ENCODE measurements at regions not wholly inside any gene's neighbourhood (a gene's known extent, or its start where the extent isn't known, plus 50 kb on each side); places are given as distances from the start of the nearest gene placed in this dataset.

DNA sequence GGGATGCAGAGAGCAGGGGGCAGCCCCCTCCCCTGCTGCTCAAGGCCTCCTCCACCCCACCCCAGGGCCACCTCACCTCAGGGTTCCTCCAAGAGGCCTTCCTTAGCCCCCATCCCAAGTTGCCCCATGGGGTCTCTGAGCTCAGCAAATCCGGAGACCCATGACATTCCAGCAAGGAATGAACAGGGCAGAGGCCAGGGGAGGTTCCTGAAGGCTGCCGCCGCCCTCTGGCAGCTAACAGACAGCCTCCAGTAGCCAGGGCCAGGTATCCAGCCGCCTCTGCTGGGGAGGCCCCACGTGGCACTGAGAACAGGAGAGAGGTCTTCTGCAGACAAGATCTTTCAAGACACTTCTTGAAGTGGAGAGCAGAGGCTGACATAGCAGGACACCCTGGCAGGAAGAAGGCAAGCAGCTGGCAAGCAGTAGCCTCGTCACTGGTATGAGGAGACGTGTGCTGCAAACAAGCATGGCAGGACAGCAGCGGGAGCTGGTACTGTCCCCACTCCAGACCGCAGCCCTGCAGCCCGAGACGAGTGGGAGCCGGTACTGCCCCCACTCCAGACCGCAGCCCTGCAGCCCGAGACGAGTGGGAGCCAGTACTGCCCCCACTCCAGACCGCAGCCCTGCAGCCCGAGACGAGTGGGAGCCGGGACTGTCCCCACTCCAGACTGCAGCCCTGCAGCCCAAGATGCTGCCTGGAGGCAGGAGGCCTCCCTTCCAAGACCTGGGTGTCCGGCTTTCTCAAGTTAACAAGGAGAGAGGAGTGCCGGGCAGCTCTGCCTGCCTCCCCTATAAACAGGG is 190.6 kb downstream of the IGLL1 start:
- peak in 1 of 2 donors; percentile 11 for DNase-seq
- intact Hi-C loops (cut with DNase I; ENCODE audit: low total_unique reads), result loop anchor here (5.0 to 10.0 kb wide), 4 partner anchors 77 to 435 kb away; no protein-coding TSS in a partner anchor
- Histone ChIP-seq H3K36me3 (no peaks in the 10 kb centered on the region), H3K27ac (no peak overlapping the region), H3K4me1 (peaks cover 0 to 9% (median under 1%) of the 10 kb centered on the region in 4 donors), H3K4me3 (no peak overlapping the region), H3K9me3 (no peaks in the 10 kb centered on the region), H3K27me3 (peaks cover 0 to 20% of the 10 kb centered on the region in 2 donors)
- TF ChIP-seq, protein P1, sequence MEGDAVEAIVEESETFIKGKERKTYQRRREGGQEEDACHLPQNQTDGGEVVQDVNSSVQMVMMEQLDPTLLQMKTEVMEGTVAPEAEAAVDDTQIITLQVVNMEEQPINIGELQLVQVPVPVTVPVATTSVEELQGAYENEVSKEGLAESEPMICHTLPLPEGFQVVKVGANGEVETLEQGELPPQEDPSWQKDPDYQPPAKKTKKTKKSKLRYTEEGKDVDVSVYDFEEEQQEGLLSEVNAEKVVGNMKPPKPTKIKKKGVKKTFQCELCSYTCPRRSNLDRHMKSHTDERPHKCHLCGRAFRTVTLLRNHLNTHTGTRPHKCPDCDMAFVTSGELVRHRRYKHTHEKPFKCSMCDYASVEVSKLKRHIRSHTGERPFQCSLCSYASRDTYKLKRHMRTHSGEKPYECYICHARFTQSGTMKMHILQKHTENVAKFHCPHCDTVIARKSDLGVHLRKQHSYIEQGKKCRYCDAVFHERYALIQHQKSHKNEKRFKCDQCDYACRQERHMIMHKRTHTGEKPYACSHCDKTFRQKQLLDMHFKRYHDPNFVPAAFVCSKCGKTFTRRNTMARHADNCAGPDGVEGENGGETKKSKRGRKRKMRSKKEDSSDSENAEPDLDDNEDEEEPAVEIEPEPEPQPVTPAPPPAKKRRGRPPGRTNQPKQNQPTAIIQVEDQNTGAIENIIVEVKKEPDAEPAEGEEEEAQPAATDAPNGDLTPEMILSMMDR (IDR thresholded peaks at IDR 0.05), result no peak

DNA sequence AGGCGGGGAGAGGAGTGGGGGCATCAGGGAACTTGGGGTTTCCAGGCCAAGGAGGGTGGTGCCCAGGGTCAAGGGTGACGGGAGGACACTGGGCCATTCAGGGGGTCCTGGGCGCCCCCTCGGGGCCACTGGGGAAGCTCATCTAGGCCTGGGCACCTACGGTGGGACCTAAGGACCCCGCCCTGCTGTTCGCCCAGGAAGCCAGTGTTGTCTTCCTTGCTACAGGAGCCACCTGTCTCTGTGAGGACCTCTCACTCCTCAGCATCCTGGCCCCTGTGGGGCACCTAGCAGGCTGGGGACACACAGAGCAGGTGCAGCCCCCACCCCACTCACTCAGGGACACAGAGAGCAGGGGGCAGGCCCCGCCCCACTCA is 191.6 kb downstream of the IGLL1 start:
- Histone ChIP-seq H3K9me3 (no peaks in the 10 kb centered on the region), H3K4me1 (peaks cover 0 to 10% (median 9%) of the 10 kb centered on the region in 4 donors), H3K27ac (no peak overlapping the region), H3K4me3 (no peak overlapping the region), H3K36me3 (no peaks in the 10 kb centered on the region), H3K27me3 (peaks cover 0 to 23% of the 10 kb centered on the region in 2 donors)
- TF ChIP-seq, protein P1 (IDR thresholded peaks at IDR 0.05), result no peak
- intact Hi-C loops (cut with DNase I; ENCODE audit: low total_unique reads), result loop anchor here (5.0 to 10.0 kb wide), 4 partner anchors 76 to 434 kb away; no protein-coding TSS in a partner anchor
- peak in 1 of 2 donors; percentile 15 for DNase-seq

DNA sequence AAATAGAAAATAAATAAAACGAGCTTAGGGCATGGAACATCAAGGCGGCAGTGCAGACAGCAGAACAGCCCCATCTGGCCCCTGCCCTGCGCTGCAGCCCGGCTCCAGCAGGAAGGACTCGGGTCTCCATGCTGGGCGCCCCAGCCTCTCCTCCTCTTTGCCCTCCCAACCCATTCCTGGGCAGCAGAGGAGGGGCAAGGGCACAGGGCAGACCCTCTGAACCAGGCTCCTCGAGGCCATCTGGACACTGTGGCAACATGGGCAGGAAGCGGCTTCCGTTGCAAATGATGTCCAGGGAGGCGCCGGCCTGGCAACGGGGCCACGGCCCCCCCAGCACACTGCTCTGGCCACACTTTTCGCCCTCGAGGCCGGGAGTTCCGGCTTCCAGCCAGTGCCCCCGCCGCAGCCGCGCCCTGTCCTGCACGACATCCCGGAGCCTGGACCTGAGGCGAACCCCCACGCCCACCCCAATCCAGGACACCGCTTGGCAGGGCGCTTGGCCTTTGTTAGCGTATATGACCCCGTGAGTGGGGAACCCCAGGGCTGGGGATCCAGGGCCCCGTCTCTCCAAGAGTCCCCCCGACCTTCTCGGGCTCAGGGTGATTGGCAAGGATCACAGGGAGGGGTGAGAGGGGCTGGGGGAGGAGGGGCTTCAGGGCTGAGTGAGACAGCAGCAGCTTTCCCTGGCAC is 192.1 kb downstream of the IGLL1 start:
- no peaks in the 10 kb centered on the region for H3K9me3 ChIP-seq
- TF ChIP-seq, protein P1 (IDR thresholded peaks at IDR 0.05), result no peak

DNA sequence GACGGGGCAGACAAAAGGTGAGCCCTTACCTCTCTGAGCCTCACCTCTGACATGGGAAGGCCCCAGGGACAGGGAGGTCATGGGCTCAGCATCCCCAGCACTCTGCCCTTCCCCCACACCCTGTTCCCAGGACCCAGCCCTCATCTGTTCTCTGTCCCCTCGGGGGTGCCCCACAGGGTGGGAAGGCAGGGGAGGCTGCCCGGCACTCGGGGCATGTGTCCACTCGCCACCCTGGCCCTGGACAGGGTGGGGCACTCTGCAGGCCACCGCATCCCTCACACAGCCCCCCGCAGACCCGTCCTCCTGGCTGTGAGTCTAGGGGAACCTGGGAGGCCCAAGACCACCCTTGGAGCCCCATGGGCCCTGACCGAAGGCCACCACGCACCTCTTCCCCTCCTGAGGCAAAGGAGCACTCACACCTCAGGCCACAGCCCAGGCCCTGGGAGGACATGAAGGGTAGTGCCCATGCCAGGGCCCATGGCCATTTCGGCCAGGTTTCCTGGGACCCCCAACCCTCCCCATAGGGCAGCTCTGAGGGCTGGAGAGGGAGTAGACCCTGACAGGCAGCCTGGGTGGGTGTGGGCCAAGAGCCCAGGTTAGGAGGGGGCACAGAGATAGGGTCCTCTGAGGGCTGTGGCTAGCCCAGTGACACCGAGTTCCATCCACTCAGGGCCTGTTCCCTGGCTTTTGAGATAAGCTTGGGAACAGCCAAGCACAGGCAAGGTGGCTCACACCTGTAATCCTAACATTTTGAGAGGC is 193.1 kb downstream of the IGLL1 start:
- no peak overlapping the region for H3K4me3 ChIP-seq
- H3K27ac ChIP-seq, result no peak overlapping the region
- intact Hi-C loops (cut with DNase I; ENCODE audit: low total_unique reads), result loop anchor here (5.0 to 10.0 kb wide), 4 partner anchors 75 to 432 kb away; no protein-coding TSS in a partner anchor
- no peaks in the 10 kb centered on the region for H3K9me3 ChIP-seq
- H3K36me3 ChIP-seq, result no peaks in the 10 kb centered on the region
- TF ChIP-seq, protein P1 (IDR thresholded peaks at IDR 0.05), result no peak
- peak; percentile 17 to 60 for DNase-seq
- H3K27me3 ChIP-seq, result peaks cover 0 to 23% of the 10 kb centered on the region in 2 donors
- peaks cover 0 to 10% (median 9%) of the 10 kb centered on the region in 4 donors for H3K4me1 ChIP-seq

More for the DNA sequence above, 192.1 kb downstream of the IGLL1 start:
- Histone ChIP-seq H3K4me1 (peaks cover 0 to 10% (median 9%) of the 10 kb centered on the region in 4 donors), H3K27me3 (peaks cover 0 to 23% of the 10 kb centered on the region in 2 donors), H3K27ac (no peak overlapping the region), H3K4me3 (no peak overlapping the region), H3K36me3 (no peaks in the 10 kb centered on the region)
- intact Hi-C loops (cut with DNase I; ENCODE audit: low total_unique reads), result loop anchor here (5.0 to 10.0 kb wide), 4 partner anchors 76 to 433 kb away; no protein-coding TSS in a partner anchor
- peak in 1 of 2 donors; percentile 7 for DNase-seq

Measured in tibial artery (tissue), 4 donors.